Tongue (tissue), 1 donor: ENCODE measurements at regions not wholly inside any gene's neighbourhood (a gene's known extent, or its start where the extent isn't known, plus 50 kb on each side); places are given as distances from the start of the nearest gene placed in this dataset.

Source experiments
- DNase-seq: peaks from one replicate; pipeline ENCODE4 v3.0.0-alpha.2; 2015

DNA sequence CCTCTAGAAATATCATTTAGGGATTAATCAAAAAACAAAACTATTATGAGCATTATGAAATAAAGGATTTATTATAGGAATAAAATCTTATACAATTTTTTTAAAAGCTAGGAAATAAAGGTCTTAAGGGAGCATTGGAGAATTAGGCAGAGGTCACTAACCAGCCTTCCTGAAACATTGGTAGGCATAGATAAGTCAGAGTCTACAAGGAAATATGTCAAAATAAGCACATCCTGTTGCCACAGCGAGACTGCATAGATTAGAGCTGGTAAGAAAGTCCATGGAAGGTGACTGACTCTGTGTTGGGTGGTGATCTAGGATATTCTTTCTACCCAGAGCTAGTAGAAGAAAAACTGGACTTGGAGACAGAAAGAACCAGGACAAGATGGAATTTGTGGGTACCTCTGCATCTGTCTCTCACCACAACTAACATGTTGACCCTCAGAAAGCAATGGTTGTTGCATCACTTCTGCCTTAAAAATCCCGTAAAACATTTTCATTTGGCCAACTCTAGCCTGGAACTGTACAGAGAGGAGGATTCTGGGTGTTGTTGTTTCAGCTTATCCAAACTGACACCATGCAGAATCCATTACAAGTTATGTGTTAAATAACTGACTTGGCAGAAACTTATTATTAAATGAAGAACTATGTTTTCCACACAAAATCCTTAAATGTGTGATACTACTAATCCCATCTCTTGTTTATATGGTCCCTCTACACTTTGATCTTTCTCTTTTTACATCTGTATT is 77.1 kb downstream of the FBXO5 start:
- DNase-seq = no peak

GRCh38 chr6:152909241-152909640 is 73.6 kb downstream of the FBXO5 start:
- no peak for DNase-seq

DNA sequence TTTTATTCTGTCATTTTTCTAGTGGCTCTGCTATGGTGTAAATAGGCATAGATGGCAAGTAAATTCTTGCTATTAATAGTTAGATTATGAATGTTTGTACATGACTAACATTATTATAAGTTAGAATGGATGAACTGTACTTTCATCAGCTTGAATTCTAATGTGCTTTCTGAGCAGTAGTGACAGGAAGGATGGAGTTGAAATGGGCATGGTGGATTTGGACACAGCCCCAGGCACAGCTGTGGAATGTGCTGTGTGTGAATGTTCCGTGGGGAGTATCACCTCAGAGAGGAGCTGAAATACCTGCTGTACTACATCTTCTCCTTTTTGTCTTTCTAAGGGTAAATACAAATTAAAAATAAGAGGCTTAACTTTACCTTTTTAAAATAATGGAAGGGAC is 66.8 kb downstream of the FBXO5 start:
- no peak for DNase-seq

DNA sequence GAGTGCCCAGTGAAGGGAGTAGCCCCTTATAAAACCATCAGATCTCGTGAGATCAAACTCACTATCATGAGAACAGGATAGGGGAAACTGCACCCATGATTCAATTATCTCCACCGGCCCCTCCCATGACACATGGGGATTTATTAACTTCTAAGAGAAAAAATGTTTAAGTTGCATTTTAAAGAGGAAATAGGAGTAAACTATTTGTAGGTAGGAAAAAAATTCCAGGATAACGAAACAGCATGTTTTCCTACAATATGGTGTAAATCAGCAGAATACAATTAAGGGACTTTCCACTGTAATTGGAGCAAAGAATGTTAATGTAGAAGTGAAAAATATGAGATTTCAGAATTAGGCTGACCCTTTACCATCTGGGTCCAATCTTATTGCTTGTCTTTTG is 63.9 kb downstream of the FBXO5 start:
- DNase-seq = no peak

- DNase-seq = no peak
These were observed 62.8 kb downstream of the FBXO5 start for GRCh38 chr6:152920016-152920415.
